ENCODE measurements at regions not wholly inside any gene's neighbourhood (a gene's known extent, or its start where the extent isn't known, plus 50 kb on each side); places are given as distances from the start of the nearest gene placed in this dataset.

DNA sequence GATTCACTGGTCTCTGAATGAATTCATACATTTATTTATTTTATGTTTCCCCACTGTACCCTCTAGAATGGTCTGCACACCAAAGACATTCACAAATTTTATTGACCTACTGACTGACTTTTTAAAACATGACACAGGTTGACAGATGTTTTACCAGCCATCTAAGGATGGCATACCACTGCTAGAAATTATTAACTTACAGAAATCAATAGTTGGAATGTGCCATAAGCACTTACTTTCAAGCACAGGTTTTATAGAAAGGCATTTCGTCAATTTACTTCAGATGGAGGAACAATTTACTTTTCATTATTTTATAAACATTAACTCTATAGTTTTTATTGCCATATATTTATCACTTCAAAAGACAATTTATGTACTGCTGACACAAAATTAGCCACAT is 448.7 kb upstream of the FBXO33 start:
- Histone ChIP-seq H3K4me2 (ENCODE audit: low read length) (no peak overlapping the region), H2BK5ac (ENCODE audit: low read depth, low read length, poor library complexity) (no peak overlapping the region), H3K14ac (ENCODE audit: low read length) (no peak overlapping the region), H3K4me3 (ENCODE audit: low read depth, low read length) (no peak overlapping the region), H3K4ac (ENCODE audit: low read depth, low read length) (no peak overlapping the region), H4K8ac (ENCODE audit: low read depth, low read length) (no peak overlapping the region), H3K79me2 (ENCODE audit: control insufficient read depth, insufficient read depth, low read length, poor library complexity) (peaks cover 2% of the 10 kb centered on the region), H3K79me1 (ENCODE audit: low read length) (peaks cover 33% of the 10 kb centered on the region), H3K18ac (ENCODE audit: low read length) (no peak overlapping the region), H4K12ac (ENCODE audit: low read depth, low read length) (no peak overlapping the region), H3K23ac (ENCODE audit: low read length) (no peak overlapping the region), H3K9ac (ENCODE audit: low read length) (no peak overlapping the region), H2AK5ac (ENCODE audit: low read length) (no peak overlapping the region), H3K27ac (ENCODE audit: low read depth, low read length) (peak overlapping the region; percentile 49), H2AFZ (ENCODE audit: insufficient read depth, low read length, poor library complexity) (no peak overlapping the region), H2BK120ac (ENCODE audit: insufficient read depth, low read length, poor library complexity) (no peak overlapping the region), H3K36me3 (ENCODE audit: control insufficient read depth in 1 of 2, insufficient read depth in 2 of 2, low read length in 2 of 2) (no peaks in the 10 kb centered on the region), H3K9me3 (ENCODE audit: insufficient read depth, low read depth, low read length) (no peaks in the 10 kb centered on the region), H3K4me1 (ENCODE audit: control insufficient read depth in 1 of 2, insufficient read depth in 2 of 2, low read length in 2 of 2) (peaks cover 9 to 13% of the 10 kb centered on the region in 2 experiments), H2BK12ac (ENCODE audit: low read length) (no peak overlapping the region), H4K91ac (ENCODE audit: low read depth, low read length) (no peak overlapping the region), H3K27me3 (ENCODE audit: insufficient read depth, low read length) (no peaks in the 10 kb centered on the region)
- DNase-seq: no peak
- no CpG with 5 or more reads among the region's 1 CpG for WGBS (ENCODE audit: extremely low coverage, insufficient coverage, insufficient read length)

DNA sequence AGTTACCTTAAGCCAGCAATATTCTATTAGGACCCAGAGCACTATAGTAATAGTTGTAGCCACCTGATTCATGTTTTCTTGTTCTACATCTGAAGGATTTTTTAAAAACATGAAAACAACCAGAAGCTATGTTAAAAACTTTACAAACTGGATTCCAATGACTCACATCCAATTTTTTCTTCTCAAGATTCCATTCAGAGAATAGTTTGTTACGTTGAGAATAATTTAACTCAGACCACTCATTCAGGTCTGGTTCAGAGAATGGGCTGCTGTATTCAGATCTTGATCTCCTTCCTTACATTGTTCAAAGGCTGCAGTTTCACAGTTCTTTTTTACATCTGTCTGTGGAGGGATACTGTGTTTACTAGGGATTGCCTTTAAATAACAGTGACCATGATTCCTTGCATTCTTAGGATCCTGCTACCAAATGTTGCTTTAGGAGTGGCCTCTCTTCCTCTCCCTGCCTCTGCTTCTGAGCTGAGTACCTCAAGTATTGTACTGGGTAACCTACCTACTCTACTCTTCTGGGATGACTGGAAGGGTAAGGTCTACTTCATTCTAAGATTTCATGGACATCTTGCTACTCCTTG is 448.0 kb upstream of the FBXO33 start:
- peaks cover 25% of the 10 kb centered on the region for H3K79me1 ChIP-seq (ENCODE audit: low read length)
- peak overlapping the region; percentile 90 for H3K27ac ChIP-seq (ENCODE audit: low read depth, low read length)
- H4K12ac ChIP-seq (ENCODE audit: low read depth, low read length): no peak overlapping the region
- peak overlapping the region; percentile 55 for H4K91ac ChIP-seq (ENCODE audit: low read depth, low read length)
- no peaks in the 10 kb centered on the region for H3K9me3 ChIP-seq (ENCODE audit: insufficient read depth, low read depth, low read length)
- no CpG with 5 or more reads among the region's 1 CpG for WGBS (ENCODE audit: extremely low coverage, insufficient coverage, insufficient read length)
- H3K23ac ChIP-seq (ENCODE audit: low read length): no peak overlapping the region
- no peak overlapping the region for H3K9ac ChIP-seq (ENCODE audit: low read length)
- H3K4me3 ChIP-seq (ENCODE audit: low read depth, low read length): no peak overlapping the region
- no peak overlapping the region for H2AFZ ChIP-seq (ENCODE audit: insufficient read depth, low read length, poor library complexity)
- no peak overlapping the region for H4K8ac ChIP-seq (ENCODE audit: low read depth, low read length)
- peak overlapping the region; percentile 66 for H3K14ac ChIP-seq (ENCODE audit: low read length)
- H3K4ac ChIP-seq (ENCODE audit: low read depth, low read length): peak overlapping the region; percentile 24
- peak overlapping the region; percentile 46 for H2BK5ac ChIP-seq (ENCODE audit: low read depth, low read length, poor library complexity)
- H2AK5ac ChIP-seq (ENCODE audit: low read length): no peak overlapping the region
- H3K4me1 ChIP-seq (ENCODE audit: control insufficient read depth in 1 of 2, insufficient read depth in 2 of 2, low read length in 2 of 2): peaks cover 7 to 10% of the 10 kb centered on the region in 2 experiments
- no peaks in the 10 kb centered on the region for H3K36me3 ChIP-seq (ENCODE audit: control insufficient read depth in 1 of 2, insufficient read depth in 2 of 2, low read length in 2 of 2)
- no peak overlapping the region for H2BK120ac ChIP-seq (ENCODE audit: insufficient read depth, low read length, poor library complexity)
- H3K18ac ChIP-seq (ENCODE audit: low read length): no peak overlapping the region
- H3K79me2 ChIP-seq (ENCODE audit: control insufficient read depth, insufficient read depth, low read length, poor library complexity): peaks cover 2% of the 10 kb centered on the region
- peak overlapping the region; percentile 83 for H2BK12ac ChIP-seq (ENCODE audit: low read length)
- no peak overlapping the region for H3K4me2 ChIP-seq (ENCODE audit: low read length)
- no peaks in the 10 kb centered on the region for H3K27me3 ChIP-seq (ENCODE audit: insufficient read depth, low read length)
- peak in 1 of 2 donors; percentile 78 for DNase-seq

GRCh38 chr14:39877577-39878190 is 445.5 kb upstream of the FBXO33 start:
- Histone ChIP-seq H3K36me3 (ENCODE audit: control insufficient read depth in 1 of 2, insufficient read depth in 2 of 2, low read length in 2 of 2) (no peaks in the 10 kb centered on the region), H2AK5ac (ENCODE audit: low read length) (peak overlapping the region; percentile 90), H3K18ac (ENCODE audit: low read length) (peak overlapping the region; percentile 83), H4K8ac (ENCODE audit: low read depth, low read length) (peak overlapping the region; percentile 62), H3K4ac (ENCODE audit: low read depth, low read length) (peak overlapping the region; percentile 85), H3K23ac (ENCODE audit: low read length) (no peak overlapping the region), H3K79me1 (ENCODE audit: low read length) (peaks cover 24% of the 10 kb centered on the region), H3K27me3 (ENCODE audit: insufficient read depth, low read length) (no peaks in the 10 kb centered on the region), H2BK12ac (ENCODE audit: low read length) (peak overlapping the region; percentile 86), H3K9ac (ENCODE audit: low read length) (no peak overlapping the region), H3K14ac (ENCODE audit: low read length) (peak overlapping the region; percentile 84), H3K4me2 (ENCODE audit: low read length) (no peak overlapping the region), H2BK120ac (ENCODE audit: insufficient read depth, low read length, poor library complexity) (peak overlapping the region; percentile 87), H4K12ac (ENCODE audit: low read depth, low read length) (no peak overlapping the region), H3K9me3 (ENCODE audit: insufficient read depth, low read depth, low read length) (no peaks in the 10 kb centered on the region), H4K91ac (ENCODE audit: low read depth, low read length) (peak overlapping the region; percentile 83), H2AFZ (ENCODE audit: insufficient read depth, low read length, poor library complexity) (peak overlapping the region; percentile 83), H3K27ac (ENCODE audit: low read depth, low read length) (no peak overlapping the region), H3K79me2 (ENCODE audit: control insufficient read depth, insufficient read depth, low read length, poor library complexity) (peaks cover 2% of the 10 kb centered on the region), H3K4me1 (ENCODE audit: control insufficient read depth in 1 of 2, insufficient read depth in 2 of 2, low read length in 2 of 2) (peaks cover 4 to 8% of the 10 kb centered on the region in 2 experiments), H2BK5ac (ENCODE audit: low read depth, low read length, poor library complexity) (peak overlapping the region; percentile 64), H3K4me3 (ENCODE audit: low read depth, low read length) (no peak overlapping the region)
- DNase-seq: no peak
- WGBS (ENCODE audit: extremely low coverage, insufficient coverage, insufficient read length): no CpG with 5 or more reads among the region's 4 CpGs

DNA sequence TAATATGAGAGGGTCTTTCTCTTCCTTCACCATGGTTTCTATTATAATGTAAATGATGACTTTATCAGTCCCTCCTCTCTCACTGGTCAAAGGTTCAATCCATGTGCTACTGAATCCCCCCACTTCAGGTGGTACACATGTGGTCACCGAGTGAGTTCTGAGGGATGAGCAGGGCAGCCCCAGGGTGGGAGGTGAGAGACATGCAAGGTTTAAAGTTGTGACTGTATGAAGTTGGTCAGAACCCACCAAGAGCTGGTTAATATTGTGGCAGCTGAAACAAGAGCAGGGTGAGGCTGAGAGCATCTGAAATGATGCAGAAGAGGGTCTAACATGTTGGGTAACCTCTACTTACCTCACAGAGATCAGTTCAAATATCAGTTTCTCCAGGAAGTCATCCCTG is 444.7 kb upstream of the FBXO33 start:
- Histone ChIP-seq H2BK5ac (ENCODE audit: low read depth, low read length, poor library complexity) (peak overlapping the region; percentile 94), H2AK5ac (ENCODE audit: low read length) (peak overlapping the region; percentile 90), H3K14ac (ENCODE audit: low read length) (peak overlapping the region; percentile 96), H3K36me3 (ENCODE audit: control insufficient read depth in 1 of 2, insufficient read depth in 2 of 2, low read length in 2 of 2) (no peaks in the 10 kb centered on the region), H4K8ac (ENCODE audit: low read depth, low read length) (peak overlapping the region; percentile 90), H3K9me3 (ENCODE audit: insufficient read depth, low read depth, low read length) (no peaks in the 10 kb centered on the region), H3K4me2 (ENCODE audit: low read length) (no peak overlapping the region), H3K18ac (ENCODE audit: low read length) (peak overlapping the region; percentile 62), H3K4ac (ENCODE audit: low read depth, low read length) (peak overlapping the region; percentile 97), H4K91ac (ENCODE audit: low read depth, low read length) (peak overlapping the region; percentile 96), H3K27me3 (ENCODE audit: insufficient read depth, low read length) (no peaks in the 10 kb centered on the region), H2AFZ (ENCODE audit: insufficient read depth, low read length, poor library complexity) (no peak overlapping the region), H3K79me2 (ENCODE audit: control insufficient read depth, insufficient read depth, low read length, poor library complexity) (peaks cover 5% of the 10 kb centered on the region), H3K23ac (ENCODE audit: low read length) (no peak overlapping the region), H3K9ac (ENCODE audit: low read length) (no peak overlapping the region), H4K12ac (ENCODE audit: low read depth, low read length) (peak overlapping the region; percentile 46), H3K4me3 (ENCODE audit: low read depth, low read length) (no peak overlapping the region), H2BK12ac (ENCODE audit: low read length) (peak overlapping the region; percentile 98), H3K4me1 (ENCODE audit: control insufficient read depth in 1 of 2, insufficient read depth in 2 of 2, low read length in 2 of 2) (peaks cover 4 to 8% of the 10 kb centered on the region in 2 experiments), H2BK120ac (ENCODE audit: insufficient read depth, low read length, poor library complexity) (peak overlapping the region; percentile 99), H3K27ac (ENCODE audit: low read depth, low read length) (peak overlapping the region; percentile 37), H3K79me1 (ENCODE audit: low read length) (peaks cover 28% of the 10 kb centered on the region)
- no peak for DNase-seq
- no CpG with 5 or more reads among the region's 1 CpG for WGBS (ENCODE audit: extremely low coverage, insufficient coverage, insufficient read length)

All from trophoblast cell (in vitro differentiated cells and primary cell).